ENCODE measurements at regions not wholly inside any gene's neighbourhood (a gene's known extent, or its start where the extent isn't known, plus 50 kb on each side); places are given as distances from the start of the nearest gene placed in this dataset.

- CTCF ChIA-PET: no interaction called here
Measured at GRCh38 chr15:70314688-70315087, 217.0 kb upstream of the TLE3 start.

DNA sequence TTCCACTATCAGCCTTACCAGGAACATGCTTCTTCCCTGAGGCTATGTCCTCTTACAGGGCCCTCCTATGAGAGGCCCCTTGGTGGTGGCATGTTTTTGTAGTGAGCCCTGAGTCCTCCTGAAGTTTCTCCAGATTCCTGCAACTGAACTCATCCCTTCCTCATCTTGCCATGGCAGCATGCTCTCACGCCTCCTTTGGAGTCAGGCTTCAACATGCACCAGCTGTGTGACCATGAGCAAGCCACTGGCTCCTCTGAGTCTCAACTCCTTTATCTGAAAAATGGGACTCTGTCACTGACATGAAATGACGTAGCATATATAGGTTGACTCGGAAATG, 216.3 kb upstream of the TLE3 start:
- ChIA-PET POLR2A (no interaction called here), CTCF (no interaction called here)
- no peak overlapping the region for H3K27ac Mint-ChIP-seq
- peaks cover 4% of the 10 kb centered on the region for H3K4me1 Mint-ChIP-seq (ENCODE audit: low read depth)
- intact Hi-C loops (cut with micrococcal nuclease): no loop called here
- no peak overlapping the region for H3K4me3 Mint-ChIP-seq
- DNase-seq: no peak
- peaks cover 3% of the 10 kb centered on the region for H3K27me3 Mint-ChIP-seq
- no peaks in the 10 kb centered on the region for H3K36me3 Mint-ChIP-seq
- H3K9me3 Mint-ChIP-seq: no peaks in the 10 kb centered on the region

More at GRCh38 chr15:70314688-70315087, 217.0 kb upstream of the TLE3 start:
- H3K27me3 Mint-ChIP-seq: no peaks in the 10 kb centered on the region
- H3K27ac Mint-ChIP-seq: no peak overlapping the region
- no peaks in the 10 kb centered on the region for H3K36me3 Mint-ChIP-seq
- intact Hi-C loops (cut with micrococcal nuclease): no loop called here
- no peak overlapping the region for H3K4me3 Mint-ChIP-seq
- no peak for DNase-seq
- POLR2A ChIA-PET: no interaction called here
- no peaks in the 10 kb centered on the region for H3K4me1 Mint-ChIP-seq (ENCODE audit: low read depth)
- H3K9me3 Mint-ChIP-seq: no peaks in the 10 kb centered on the region

GRCh38 chr15:70313099-70314017, 215.6 kb upstream of the TLE3 start:
- intact Hi-C loops (cut with micrococcal nuclease): no loop called here
- Mint-ChIP-seq H3K36me3 (no peaks in the 10 kb centered on the region), H3K4me3 (no peak overlapping the region), H3K9me3 (no peaks in the 10 kb centered on the region), H3K27me3 (peaks cover 6% of the 10 kb centered on the region), H3K4me1 (ENCODE audit: low read depth) (peaks cover 9% of the 10 kb centered on the region), H3K27ac (no peak overlapping the region)
- no peak for DNase-seq
- ChIA-PET CTCF (no interaction called here), POLR2A (no interaction called here)

DNA sequence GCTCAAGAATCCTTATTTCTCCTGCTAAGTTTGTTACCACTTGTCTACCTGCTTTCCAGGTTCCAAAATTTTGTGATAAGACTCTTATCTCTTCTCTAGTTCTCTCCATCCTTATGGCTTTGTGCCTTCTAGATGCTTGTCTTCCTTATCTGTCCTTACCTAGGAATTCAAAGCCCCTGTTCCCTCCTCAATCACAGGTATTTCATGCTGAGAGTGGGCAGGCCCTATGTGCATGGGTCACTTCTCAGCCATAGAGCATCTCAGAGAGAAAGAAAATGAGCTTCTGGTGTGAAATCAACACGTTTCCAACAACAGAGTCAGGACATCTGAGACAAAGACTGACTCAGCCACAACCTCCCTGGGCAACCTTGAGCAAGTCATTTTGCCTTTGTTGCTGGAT, 214.1 kb upstream of the TLE3 start:
- peaks cover 11% of the 10 kb centered on the region for H3K27me3 Mint-ChIP-seq
- no peak for DNase-seq
- intact Hi-C loops (cut with micrococcal nuclease): no loop called here
- peaks cover 14% of the 10 kb centered on the region for H3K4me1 Mint-ChIP-seq (ENCODE audit: low read depth)
- no peaks in the 10 kb centered on the region for H3K36me3 Mint-ChIP-seq
- POLR2A ChIA-PET: interaction anchor here (1.3 kb wide), 1 partner anchor 53 kb away, joined by 6 read pairs; no protein-coding TSS in a partner anchor
- H3K27ac Mint-ChIP-seq: no peak overlapping the region
- H3K9me3 Mint-ChIP-seq: no peaks in the 10 kb centered on the region
- CTCF ChIA-PET: no interaction called here
- no peak overlapping the region for H3K4me3 Mint-ChIP-seq

- Mint-ChIP-seq H3K36me3 (no peaks in the 10 kb centered on the region), H3K27me3 (peaks cover 11% of the 10 kb centered on the region), H3K4me3 (no peak overlapping the region), H3K27ac (no peak overlapping the region), H3K4me1 (ENCODE audit: low read depth) (peaks cover 14% of the 10 kb centered on the region), H3K9me3 (no peaks in the 10 kb centered on the region)
- DNase-seq: no peak
- POLR2A ChIA-PET: no interaction called here
- intact Hi-C loops (cut with micrococcal nuclease): no loop called here
- CTCF ChIA-PET: no interaction called here
Measured at GRCh38 chr15:70309716-70310115, 212.0 kb upstream of the TLE3 start.

GRCh38 chr15:70308735-70309434, 211.2 kb upstream of the TLE3 start:
- DNase-seq: no peak
- ChIA-PET POLR2A (interaction anchor here (0.6 kb wide), 1 partner anchor 1067 kb away, joined by 3 read pairs; no protein-coding TSS in a partner anchor), CTCF (no interaction called here)
- Mint-ChIP-seq H3K27ac (no peak overlapping the region), H3K4me3 (no peak overlapping the region), H3K9me3 (no peaks in the 10 kb centered on the region), H3K36me3 (no peaks in the 10 kb centered on the region), H3K27me3 (peaks cover 11% of the 10 kb centered on the region), H3K4me1 (ENCODE audit: low read depth) (peaks cover 14% of the 10 kb centered on the region)
- intact Hi-C loops (cut with micrococcal nuclease): no loop called here

- no peak overlapping the region for H3K4me3 Mint-ChIP-seq
- no peaks in the 10 kb centered on the region for H3K36me3 Mint-ChIP-seq
- ChIA-PET POLR2A (no interaction called here), CTCF (no interaction called here)
- H3K9me3 Mint-ChIP-seq: no peaks in the 10 kb centered on the region
- intact Hi-C loops (cut with micrococcal nuclease): no loop called here
- H3K27ac Mint-ChIP-seq: no peak overlapping the region
- peaks cover 14% of the 10 kb centered on the region for H3K4me1 Mint-ChIP-seq (ENCODE audit: low read depth)
- peak; percentile 65 for DNase-seq
- H3K27me3 Mint-ChIP-seq: peaks cover 11% of the 10 kb centered on the region
Measured at GRCh38 chr15:70308011-70308734, 210.5 kb upstream of the TLE3 start.

DNA sequence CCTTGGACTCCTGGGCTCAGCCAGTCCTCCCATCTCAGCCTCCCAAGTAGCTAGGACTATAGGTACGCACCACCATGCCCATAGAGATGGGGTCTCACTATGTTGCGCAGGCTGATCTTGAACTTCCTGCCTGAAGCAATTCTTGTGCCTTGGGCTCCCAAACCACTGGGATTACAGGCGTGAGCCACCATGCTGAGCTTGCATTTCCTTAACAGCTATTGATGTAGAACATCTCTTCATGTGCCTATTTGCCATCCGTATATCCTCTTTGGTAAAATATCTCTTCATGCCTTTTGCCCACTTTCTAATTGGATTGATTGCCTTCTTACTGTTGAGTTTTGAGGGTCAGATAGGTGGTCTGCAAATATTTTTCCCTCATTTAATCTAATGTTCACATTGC, 208.9 kb upstream of the TLE3 start:
- H3K27me3 Mint-ChIP-seq: peaks cover 11% of the 10 kb centered on the region
- POLR2A ChIA-PET: no interaction called here
- peaks cover 14% of the 10 kb centered on the region for H3K4me1 Mint-ChIP-seq (ENCODE audit: low read depth)
- no peak for DNase-seq
- no peak overlapping the region for H3K4me3 Mint-ChIP-seq
- no peaks in the 10 kb centered on the region for H3K36me3 Mint-ChIP-seq
- CTCF ChIA-PET: no interaction called here
- H3K9me3 Mint-ChIP-seq: no peaks in the 10 kb centered on the region
- H3K27ac Mint-ChIP-seq: no peak overlapping the region
- intact Hi-C loops (cut with micrococcal nuclease): no loop called here

DNA sequence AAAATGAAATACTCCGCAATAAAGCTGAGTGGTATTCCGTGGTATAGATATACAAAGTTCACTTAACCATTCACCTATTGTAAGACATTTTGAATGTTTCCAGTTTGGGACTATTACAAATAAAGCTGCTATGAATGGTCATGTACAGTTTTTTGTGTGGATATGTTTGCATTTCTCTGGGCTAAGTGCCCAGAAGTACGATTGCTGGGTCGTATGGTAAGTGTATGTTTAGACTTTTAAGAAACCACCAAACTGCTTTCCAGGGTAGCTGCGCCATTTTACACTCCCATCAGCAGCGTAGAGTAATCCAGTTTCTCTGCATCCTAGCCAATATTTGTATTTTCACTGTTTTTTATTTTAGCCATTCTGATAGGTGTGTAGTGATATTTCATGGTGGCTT, 208.4 kb upstream of the TLE3 start:
- H3K36me3 Mint-ChIP-seq: no peaks in the 10 kb centered on the region
- no peak overlapping the region for H3K4me3 Mint-ChIP-seq
- CTCF ChIA-PET: no interaction called here
- peaks cover 11% of the 10 kb centered on the region for H3K27me3 Mint-ChIP-seq
- H3K27ac Mint-ChIP-seq: no peak overlapping the region
- peaks cover 18% of the 10 kb centered on the region for H3K4me1 Mint-ChIP-seq (ENCODE audit: low read depth)
- POLR2A ChIA-PET: no interaction called here
- intact Hi-C loops (cut with micrococcal nuclease): no loop called here
- DNase-seq: no peak
- no peaks in the 10 kb centered on the region for H3K9me3 Mint-ChIP-seq

DNA sequence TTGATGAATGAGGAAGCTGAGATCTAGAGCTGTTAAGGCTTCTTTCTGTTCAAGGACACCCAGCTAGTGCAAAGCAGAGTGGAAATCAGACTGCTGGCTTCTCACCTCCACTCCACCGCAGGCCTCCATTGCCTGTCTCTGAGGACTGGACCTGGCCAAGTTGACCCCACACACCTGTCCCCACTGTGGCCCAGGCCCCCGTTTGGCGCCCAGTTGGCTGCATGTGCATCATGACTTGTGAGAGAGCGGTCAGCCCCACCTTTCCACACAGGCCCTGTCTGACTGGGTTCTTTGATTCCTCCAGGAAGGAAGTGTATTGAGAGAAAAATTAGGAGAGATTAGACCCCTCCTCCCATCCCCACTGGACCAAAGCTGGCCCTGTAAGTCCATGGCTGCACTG, 206.3 kb upstream of the TLE3 start:
- intact Hi-C loops (cut with micrococcal nuclease): loop anchor here (5.0 kb wide), 2 partner anchors 162 to 547 kb away; no protein-coding TSS in a partner anchor
- Mint-ChIP-seq H3K36me3 (no peaks in the 10 kb centered on the region), H3K27me3 (peaks cover 8% of the 10 kb centered on the region), H3K9me3 (no peaks in the 10 kb centered on the region), H3K27ac (no peak overlapping the region), H3K4me1 (ENCODE audit: low read depth) (peaks cover 24% of the 10 kb centered on the region), H3K4me3 (no peak overlapping the region)
- ChIA-PET POLR2A (no interaction called here), CTCF (no interaction called here)
- no peak for DNase-seq

DNA sequence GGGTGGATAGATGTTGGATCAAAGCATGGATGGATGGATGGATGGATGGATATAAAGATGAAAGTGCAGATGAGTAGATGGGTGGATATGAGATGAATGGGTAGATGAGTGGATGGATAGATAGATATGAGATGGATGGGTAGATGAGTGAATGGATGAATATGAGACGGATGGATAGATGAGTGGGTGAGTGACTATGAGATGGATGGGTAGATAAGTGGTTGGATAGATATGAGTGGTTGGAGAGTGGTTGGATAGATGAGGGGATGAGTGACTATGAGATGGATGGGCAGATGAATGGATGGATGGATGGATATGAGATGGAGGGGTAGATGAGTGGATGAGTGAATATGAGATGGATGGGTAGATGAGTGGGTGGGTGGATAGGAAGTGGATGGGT, 204.6 kb upstream of the TLE3 start:
- H3K27me3 Mint-ChIP-seq: peaks cover 2% of the 10 kb centered on the region
- peaks cover 15% of the 10 kb centered on the region for H3K4me1 Mint-ChIP-seq (ENCODE audit: low read depth)
- no peak overlapping the region for H3K27ac Mint-ChIP-seq
- H3K4me3 Mint-ChIP-seq: no peak overlapping the region
- no peaks in the 10 kb centered on the region for H3K36me3 Mint-ChIP-seq
- H3K9me3 Mint-ChIP-seq: no peaks in the 10 kb centered on the region
- intact Hi-C loops (cut with micrococcal nuclease): loop anchor here (5.0 kb wide), 2 partner anchors 160 to 545 kb away; no protein-coding TSS in a partner anchor
- ChIA-PET CTCF (interaction anchor here (1.3 kb wide), 1 partner anchor 44 kb away, joined by 5 read pairs; no protein-coding TSS in a partner anchor), POLR2A (no interaction called here)
- DNase-seq: no peak

GRCh38 chr15:70301396-70301795, 203.7 kb upstream of the TLE3 start:
- H3K36me3 Mint-ChIP-seq: no peaks in the 10 kb centered on the region
- H3K4me3 Mint-ChIP-seq: no peak overlapping the region
- H3K4me1 Mint-ChIP-seq (ENCODE audit: low read depth): peaks cover 15% of the 10 kb centered on the region
- ChIA-PET POLR2A (interaction anchor here (0.6 to 2.0 kb wide), 3 partner anchors 160 to 666 kb away, joined by 3 to 12 read pairs (median 6); no protein-coding TSS in a partner anchor), CTCF (interaction anchor here (1.3 kb wide), 2 partner anchors 43 to 166 kb away, joined by 5 to 9 read pairs; no protein-coding TSS in a partner anchor)
- H3K27me3 Mint-ChIP-seq: no peaks in the 10 kb centered on the region
- H3K27ac Mint-ChIP-seq: no peak overlapping the region
- no peak for DNase-seq
- no peaks in the 10 kb centered on the region for H3K9me3 Mint-ChIP-seq
- intact Hi-C loops (cut with micrococcal nuclease): loop anchor here (2.0 to 5.0 kb wide), 4 partner anchors 43 to 544 kb away; no protein-coding TSS in a partner anchor
